SK-N-SH treated with all-trans-retinoic acid at 6 μM for 48 hours (cell line): ENCODE measurements at regions not wholly inside any gene's neighbourhood (a gene's known extent, or its start where the extent isn't known, plus 50 kb on each side); places are given as distances from the start of the nearest gene placed in this dataset.

ENCODE experiments used
- ATAC-seq: fragments of 200-7000 bp; cut with Tn5 transposase; 3 replicates; pipeline ENCODE4 v1.9.1; 2020; ENCODE audit warnings: mild to moderate bottlenecking, moderate library complexity
- ARNTL ChIP-seq: fragments of 450-650 bp; formaldehyde crosslinking; IDR thresholded peaks from 2 replicates; pipeline ENCODE4 v1.5.0; 2020; ENCODE audit warnings: low read depth, mild to moderate bottlenecking, moderate library complexity, borderline replicate concordance
- CREB5 ChIP-seq: fragments of 250-450 bp; sonication (Bioruptor Pico); IDR thresholded peaks from 2 replicates; pipeline ENCODE4 v1.5.1; 2020; ENCODE audit warnings: low read depth, mild to moderate bottlenecking, moderate library complexity
- CSDC2 ChIP-seq: fragments of 250-450 bp; sonication (Bioruptor Pico); IDR thresholded peaks from 2 replicates; pipeline ENCODE4 v1.5.0; 2020; ENCODE audit warnings: mild to moderate bottlenecking, moderate library complexity
- ESRRG ChIP-seq: fragments of 250-450 bp; sonication (Bioruptor Pico); IDR thresholded peaks from 2 replicates; pipeline ENCODE4 v1.6.1; 2021; ENCODE audit warnings: mild to moderate bottlenecking
- GLIS3 ChIP-seq: fragments of 250-450 bp; sonication (Bioruptor Pico); IDR thresholded peaks from 2 replicates; pipeline ENCODE4 v1.5.0; 2020; ENCODE audit warnings: mild to moderate bottlenecking, moderate library complexity
- OSR1 ChIP-seq: fragments of 250-450 bp; sonication (Bioruptor Pico); IDR thresholded peaks from 2 replicates; pipeline ENCODE4 v1.8.0; 2022; ENCODE audit warnings: moderate library complexity, mild to moderate bottlenecking, inconsistent platforms
- PPARA ChIP-seq: fragments of 250-450 bp; sonication (Bioruptor Pico); IDR thresholded peaks from 2 replicates; pipeline ENCODE4 v1.5.0; 2020; ENCODE audit warnings: mild to moderate bottlenecking, borderline replicate concordance
- RARB ChIP-seq: fragments of 250-450 bp; sonication (Bioruptor Pico); IDR thresholded peaks from 2 replicates; pipeline ENCODE4 v1.8.0; 2021; ENCODE audit warnings: mild to moderate bottlenecking, moderate library complexity
- SNAI2 ChIP-seq: fragments of 250-450 bp; sonication (Bioruptor Pico); IDR thresholded peaks from 2 replicates; pipeline ENCODE4 v1.5.0; 2020; ENCODE audit warnings: mild to moderate bottlenecking, moderate library complexity
- TCF4 ChIP-seq: fragments of 250-450 bp; sonication (Bioruptor Pico); IDR thresholded peaks from 2 replicates; pipeline ENCODE4 v1.8.0; 2021; ENCODE audit warnings: mild to moderate bottlenecking, moderate library complexity, borderline replicate concordance
- ZC3H10 ChIP-seq: fragments of 250-450 bp; sonication (Bioruptor Pico); IDR thresholded peaks from 2 replicates; pipeline ENCODE4 v1.5.1; 2021; ENCODE audit warnings: mild to moderate bottlenecking, moderate library complexity
- ZFP3 ChIP-seq: fragments of 250-450 bp; sonication (Bioruptor Pico); IDR thresholded peaks from 2 replicates; pipeline ENCODE4 v1.5.0; 2020; ENCODE audit warnings: mild to moderate bottlenecking, moderate library complexity
- ZFP30 ChIP-seq: fragments of 450-650 bp; formaldehyde crosslinking; IDR thresholded peaks from 2 replicates; pipeline ENCODE4 v1.5.0; 2022; ENCODE audit warnings: mild to moderate bottlenecking, moderate library complexity
- ZNF565 ChIP-seq: fragments of 450-650 bp; formaldehyde crosslinking; conservative IDR thresholded peaks from 2 replicates; pipeline ENCODE4 v1.5.0; 2020; ENCODE audit warnings: low read depth, mild to moderate bottlenecking, moderate library complexity
- ZNF70 ChIP-seq: fragments of 450-650 bp; formaldehyde crosslinking; IDR thresholded peaks from 2 replicates; pipeline ENCODE4 v1.5.0; 2020; ENCODE audit warnings: mild to moderate bottlenecking, moderate library complexity
- TF ChIP-seq, protein P1 (sequence below): fragments of 250-450 bp; sonication (Bioruptor Pico); IDR thresholded peaks from 2 replicates; pipeline ENCODE4 v1.8.0; 2020; ENCODE audit warnings: mild to moderate bottlenecking, moderate library complexity, borderline replicate concordance
- TF ChIP-seq, protein P2 (sequence below): fragments of 250-450 bp; sonication (Bioruptor Pico); IDR thresholded peaks from 2 replicates; pipeline ENCODE4 v1.5.1; 2021; ENCODE audit warnings: mild to moderate bottlenecking, moderate library complexity
- TF ChIP-seq, protein P3 (sequence below): fragments of 250-450 bp; sonication (Bioruptor Pico); IDR thresholded peaks from 2 replicates; pipeline ENCODE4 v1.8.0; 2021; ENCODE audit warnings: low read depth, mild to moderate bottlenecking, moderate library complexity, borderline replicate concordance

- ATAC-seq = no peak
- no peak for TF ChIP-seq TCF4
- TF ChIP-seq ZFP3 (CRISPR knock-in tag) = no peak
- no peak for TF ChIP-seq PPARA (CRISPR knock-in tag)
- no peak for TF ChIP-seq ZNF70 (CRISPR knock-in tag)
- TF ChIP-seq, protein P1, sequence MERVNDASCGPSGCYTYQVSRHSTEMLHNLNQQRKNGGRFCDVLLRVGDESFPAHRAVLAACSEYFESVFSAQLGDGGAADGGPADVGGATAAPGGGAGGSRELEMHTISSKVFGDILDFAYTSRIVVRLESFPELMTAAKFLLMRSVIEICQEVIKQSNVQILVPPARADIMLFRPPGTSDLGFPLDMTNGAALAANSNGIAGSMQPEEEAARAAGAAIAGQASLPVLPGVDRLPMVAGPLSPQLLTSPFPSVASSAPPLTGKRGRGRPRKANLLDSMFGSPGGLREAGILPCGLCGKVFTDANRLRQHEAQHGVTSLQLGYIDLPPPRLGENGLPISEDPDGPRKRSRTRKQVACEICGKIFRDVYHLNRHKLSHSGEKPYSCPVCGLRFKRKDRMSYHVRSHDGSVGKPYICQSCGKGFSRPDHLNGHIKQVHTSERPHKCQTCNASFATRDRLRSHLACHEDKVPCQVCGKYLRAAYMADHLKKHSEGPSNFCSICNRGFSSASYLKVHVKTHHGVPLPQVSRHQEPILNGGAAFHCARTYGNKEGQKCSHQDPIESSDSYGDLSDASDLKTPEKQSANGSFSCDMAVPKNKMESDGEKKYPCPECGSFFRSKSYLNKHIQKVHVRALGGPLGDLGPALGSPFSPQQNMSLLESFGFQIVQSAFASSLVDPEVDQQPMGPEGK (CRISPR knock-in tag) = no peak
- TF ChIP-seq CREB5 (CRISPR knock-in tag) = no peak
- TF ChIP-seq SNAI2 (CRISPR knock-in tag) = no peak
- no peak for TF ChIP-seq GLIS3 (CRISPR knock-in tag)
- no peak for TF ChIP-seq OSR1 (CRISPR knock-in tag)
- TF ChIP-seq ZFP30 (CRISPR knock-in tag) = no peak
- no peak for TF ChIP-seq RARB (CRISPR knock-in tag)
- TF ChIP-seq, protein P2, sequence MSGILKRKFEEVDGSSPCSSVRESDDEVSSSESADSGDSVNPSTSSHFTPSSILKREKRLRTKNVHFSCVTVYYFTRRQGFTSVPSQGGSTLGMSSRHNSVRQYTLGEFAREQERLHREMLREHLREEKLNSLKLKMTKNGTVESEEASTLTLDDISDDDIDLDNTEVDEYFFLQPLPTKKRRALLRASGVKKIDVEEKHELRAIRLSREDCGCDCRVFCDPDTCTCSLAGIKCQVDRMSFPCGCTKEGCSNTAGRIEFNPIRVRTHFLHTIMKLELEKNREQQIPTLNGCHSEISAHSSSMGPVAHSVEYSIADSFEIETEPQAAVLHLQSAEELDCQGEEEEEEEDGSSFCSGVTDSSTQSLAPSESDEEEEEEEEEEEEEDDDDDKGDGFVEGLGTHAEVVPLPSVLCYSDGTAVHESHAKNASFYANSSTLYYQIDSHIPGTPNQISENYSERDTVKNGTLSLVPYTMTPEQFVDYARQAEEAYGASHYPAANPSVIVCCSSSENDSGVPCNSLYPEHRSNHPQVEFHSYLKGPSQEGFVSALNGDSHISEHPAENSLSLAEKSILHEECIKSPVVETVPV (CRISPR knock-in tag) = no peak
- no peak for TF ChIP-seq ARNTL (CRISPR knock-in tag)
- no peak for TF ChIP-seq ZC3H10 (CRISPR knock-in tag)
These were observed 618.3 kb downstream of the MRPL39 start for GRCh38 chr21:24988941-24989340.

DNA sequence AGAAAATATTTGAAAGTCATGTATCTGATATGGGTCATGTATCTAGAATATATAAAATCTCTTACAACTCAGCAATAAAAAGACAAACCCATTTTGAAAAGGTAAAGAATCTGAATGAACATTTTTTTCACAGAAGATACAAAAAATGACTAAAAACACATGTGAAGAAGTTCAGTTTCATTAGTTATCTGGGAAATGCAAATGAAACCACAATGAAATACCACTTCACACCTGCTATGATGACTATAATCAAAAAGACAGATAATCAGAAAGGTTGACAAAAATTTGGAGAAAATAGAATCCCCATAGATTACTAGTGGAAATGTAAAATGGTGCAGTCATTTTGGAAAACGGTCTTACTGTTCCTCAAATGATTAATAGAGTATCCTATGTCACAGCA, 631.0 kb downstream of the MRPL39 start:
- TF ChIP-seq ARNTL (CRISPR knock-in tag) (no peak), ZC3H10 (CRISPR knock-in tag) (no peak), CSDC2 (CRISPR knock-in tag) (no peak), GLIS3 (CRISPR knock-in tag) (no peak), CREB5 (CRISPR knock-in tag) (no peak), RARB (CRISPR knock-in tag) (no peak), ZNF565 (CRISPR knock-in tag) (no peak)
- TF ChIP-seq, protein P1 (CRISPR knock-in tag) = no peak
- ATAC-seq = no peak

DNA sequence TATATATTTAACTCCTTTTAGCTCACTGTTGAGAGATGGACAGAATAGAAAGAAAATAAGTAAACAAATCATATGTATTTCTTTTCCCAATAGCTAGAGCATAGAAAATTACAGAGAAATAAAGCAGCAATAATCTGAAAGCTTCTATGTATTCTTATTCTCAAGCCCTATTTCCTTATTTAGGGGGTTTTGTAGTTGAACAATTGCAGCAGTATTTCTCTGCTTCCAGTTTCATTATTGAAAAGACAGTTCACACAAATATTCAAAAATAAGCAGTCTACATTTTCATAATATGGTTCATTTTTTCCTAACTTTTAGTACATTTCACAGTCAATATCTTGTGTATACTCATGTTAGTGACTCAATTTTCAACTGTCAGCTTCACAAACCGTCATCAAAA, 638.2 kb downstream of the MRPL39 start:
- no peak for TF ChIP-seq ZC3H10 (CRISPR knock-in tag)
- TF ChIP-seq, protein P3, sequence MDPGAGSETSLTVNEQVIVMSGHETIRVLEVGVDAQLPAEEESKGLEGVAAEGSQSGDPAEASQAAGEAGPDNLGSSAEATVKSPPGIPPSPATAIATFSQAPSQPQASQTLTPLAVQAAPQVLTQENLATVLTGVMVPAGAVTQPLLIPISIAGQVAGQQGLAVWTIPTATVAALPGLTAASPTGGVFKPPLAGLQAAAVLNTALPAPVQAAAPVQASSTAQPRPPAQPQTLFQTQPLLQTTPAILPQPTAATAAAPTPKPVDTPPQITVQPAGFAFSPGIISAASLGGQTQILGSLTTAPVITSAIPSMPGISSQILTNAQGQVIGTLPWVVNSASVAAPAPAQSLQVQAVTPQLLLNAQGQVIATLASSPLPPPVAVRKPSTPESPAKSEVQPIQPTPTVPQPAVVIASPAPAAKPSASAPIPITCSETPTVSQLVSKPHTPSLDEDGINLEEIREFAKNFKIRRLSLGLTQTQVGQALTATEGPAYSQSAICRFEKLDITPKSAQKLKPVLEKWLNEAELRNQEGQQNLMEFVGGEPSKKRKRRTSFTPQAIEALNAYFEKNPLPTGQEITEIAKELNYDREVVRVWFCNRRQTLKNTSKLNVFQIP (CRISPR knock-in tag) = no peak
- TF ChIP-seq, all 23 proteins: peak for 0
- no peak for ATAC-seq

GRCh38 chr21:24955275-24955961, 651.9 kb downstream of the MRPL39 start:
- TF ChIP-seq ESRRG (CRISPR knock-in tag) = no peak
- ATAC-seq = no peak
